Adrenal gland (tissue), 5 donors: ENCODE measurements at regions not wholly inside any gene's neighbourhood (a gene's known extent, or its start where the extent isn't known, plus 50 kb on each side); places are given as distances from the start of the nearest gene placed in this dataset.

ENCODE experiments used
- CTCF ChIP-seq, 6 experiments: fragments of 450-650 bp in 4 of 6; fragments of 200-600 bp in 2 of 6; sonication (generic) in 1 of 6; IDR thresholded peaks; 1 replicate in 5 of 6; 2 replicates in 1 of 6; pipeline versions ENCODE4 v1.5.1 to v1.8.0; 2016 to 2021; ENCODE audit warnings: antibody characterized with exemption in 6 of 6, mild to moderate bottlenecking in 2 of 6, moderate library complexity in 1 of 6
- POLR2A ChIP-seq, 2 donors: fragments of 450-650 bp; IDR thresholded peaks; one replicate each; pipeline ENCODE4 v1.6.1; 2017; ENCODE audit warnings: antibody characterized with exemption in 2 of 2, mild to moderate bottlenecking in 2 of 2, moderate library complexity in 1 of 2
- donor health status: DM: no; HTN: no; CAD: no.

- TF ChIP-seq CTCF (IDR thresholded peaks at IDR 0.05), result no peak
- TF ChIP-seq POLR2A (IDR thresholded peaks at IDR 0.05), result no peak
These were observed 148.6 kb downstream of the TWIST2 start for GRCh38 chr2:238996331-238997136.
